GM12878 (cell line): ENCODE measurements at regions not wholly inside any gene's neighbourhood (a gene's known extent, or its start where the extent isn't known, plus 50 kb on each side); places are given as distances from the start of the nearest gene placed in this dataset.
A peak's percentile ranks its signal among the peaks of the same experiment; 100 is the strongest.

Experiments used
- ATAC-seq: fragments of 200-7000 bp; cut with Tn5 transposase; 3 replicates; pipeline ENCODE4 v1.9.1; 2020; ENCODE audit warnings: mild to moderate bottlenecking, moderate library complexity
- BruUV-seq: library from RNA; stranded (reverse); fragments of 400-500 nt; replicated peaks from 2 replicates; lab custom pipeline; 2021; lab: Mats Ljungman, UMichigan
- CTCF ChIA-PET: fragments of 300-600 bp; sonication (Branson Sonifier 250); formaldehyde crosslinking; extraction: SDS; loops from one replicate; lab custom pipeline; 2021; ENCODE audit warnings: inconsistent platforms; lab: Yijun Ruan, JAX
- POLR2A ChIA-PET: fragments of 350-600 bp; formaldehyde crosslinking; extraction: SDS; loops from one replicate; lab custom pipeline; 2021; ENCODE audit warnings: inconsistent platforms; lab: Charles Lee
- RAD21 ChIA-PET: fragments of 300-600 bp; sonication (Branson Sonifier 250); formaldehyde crosslinking; loops from one replicate; lab custom pipeline; 2023; ENCODE audit warnings: antibody characterized with exemption; ENCODE audit not compliant: unreplicated experiment; lab: Charles Lee
- SMC1A ChIA-PET: fragments of 300-600 bp; sonication (Branson Sonifier 250); formaldehyde crosslinking; loops from one replicate; lab custom pipeline; 2023; ENCODE audit not compliant: unreplicated experiment, uncharacterized antibody; lab: Charles Lee
- DNase-seq: peaks from one replicate; pipeline ENCODE4 v3.0.0-alpha.2; 2011; ENCODE audit warnings: low read depth, low spot score
- FAIRE-seq: peaks from 3 replicates; lab custom pipeline; 2011; peaks lifted over from hg19 to GRCh38; lab: Jason Lieb, UNC
- H2AFZ ChIP-seq: 2 replicates; pipeline ENCODE4 v1.6.0; 2011; ENCODE audit warnings: low read depth, low read length, control low read depth; ENCODE audit not compliant: control insufficient read depth
- H3K27ac ChIP-seq: 2 replicates; pipeline ENCODE4 v1.5.1; 2011; ENCODE audit warnings: control low read depth; ENCODE audit not compliant: control insufficient read depth, insufficient read depth
- H3K27me3 ChIP-seq, 2 experiments: replicated peaks in 1 of 2; 2 replicates each; pipeline versions ENCODE4 v1.6.0 to v1.6.1; 2011; ENCODE audit warnings: low read length in 1 of 2; ENCODE audit not compliant: control insufficient read depth in 2 of 2, insufficient read depth in 2 of 2
- H3K36me3 ChIP-seq, 2 experiments: 2 replicates each; pipeline ENCODE4 v1.5.1; 2011; ENCODE audit warnings: low read length in 1 of 2; ENCODE audit not compliant: control insufficient read depth in 2 of 2, insufficient read depth in 2 of 2
- H3K4me1 ChIP-seq: 2 replicates; pipeline ENCODE4 v1.6.1; 2011; ENCODE audit warnings: mild to moderate bottlenecking, low read length, moderate library complexity, mixed read lengths; ENCODE audit not compliant: control insufficient read depth, insufficient read depth
- H3K4me2 ChIP-seq: 2 replicates; pipeline ENCODE4 v1.6.0; 2011; ENCODE audit warnings: control low read depth; ENCODE audit not compliant: control insufficient read depth, insufficient read depth
- H3K4me3 ChIP-seq: fragments of 200-600 bp; sonication (generic); 2 replicates; pipeline ENCODE4 v1.5.1; 2016
- H3K79me2 ChIP-seq: 2 replicates; pipeline ENCODE4 v1.6.0; 2011; ENCODE audit warnings: low read length; ENCODE audit not compliant: control insufficient read depth, insufficient read depth
- H3K9ac ChIP-seq: 2 replicates; pipeline ENCODE4 v1.8.0; 2011; ENCODE audit warnings: low read length, control low read depth, mixed read lengths; ENCODE audit not compliant: control insufficient read depth, insufficient read depth
- H3K9me3 ChIP-seq: replicated peaks from 3 replicates; pipeline ENCODE4 v1.5.1; 2011; ENCODE audit warnings: mild to moderate bottlenecking, low read length; ENCODE audit not compliant: control insufficient read depth, insufficient read depth
- H4K20me1 ChIP-seq: 2 replicates; pipeline ENCODE4 v1.6.0; 2011; ENCODE audit not compliant: control insufficient read depth, insufficient read depth
- SUZ12 ChIP-seq: fragments of 200-600 bp; sonication (generic); IDR thresholded peaks from one replicate; pipeline ENCODE4 v1.6.1; 2018; ENCODE audit warnings: antibody characterized with exemption, mild to moderate bottlenecking; ENCODE audit not compliant: unreplicated experiment
- WGBS: methylation state at CpG from one replicate; pipeline ENCODE4 v1.1.6; 2016; ENCODE audit warnings: low lambda C conversion rate; ENCODE audit not compliant: insufficient replicate concordance, insufficient coverage; ENCODE audit errors: missing lambda C conversion rate; 5-methylcytosine and 5-hydroxymethylcytosine counted together
- in situ Hi-C: fragments of 300-500 bp; cut with MboI; formaldehyde crosslinking; loops from 9 replicates; pipeline ENCODE4 v1.14.3; 2018; ENCODE audit warnings: mixed read lengths
- intact Hi-C: fragments of 100-400 bp; cut with micrococcal nuclease; formaldehyde crosslinking; loops from one replicate; pipeline ENCODE4 v1.14.2; 2022; ENCODE audit not compliant: unreplicated experiment
- TF ChIP-seq, protein P1 (sequence below): fragments of 450-650 bp; IDR thresholded peaks from 2 replicates; pipeline ENCODE4 v1.6.1; 2014; ENCODE audit warnings: mild to moderate bottlenecking

- intact Hi-C loops: no loop called here
- ChIA-PET SMC1A (no interaction called here), RAD21 (no interaction called here)
Measured at GRCh38 chr15:96409215-96410138, 79.0 kb downstream of the NR2F2 start.

More at GRCh38 chr15:96409215-96410138, 79.0 kb downstream of the NR2F2 start:
- ATAC-seq: no peak
- WGBS: 56% methylated on average over 61 of the region's 77 CpGs
- H3K4me3 ChIP-seq: no peak overlapping the region
- in situ Hi-C loops: no loop called here
- H3K4me2 ChIP-seq: no peak overlapping the region
- BruUV-seq: no TSS peak
- CTCF ChIA-PET: no interaction called here
- no peak overlapping the region for H3K27ac ChIP-seq
- TF ChIP-seq SUZ12: peak; percentile 87
- TF ChIP-seq, protein P1, sequence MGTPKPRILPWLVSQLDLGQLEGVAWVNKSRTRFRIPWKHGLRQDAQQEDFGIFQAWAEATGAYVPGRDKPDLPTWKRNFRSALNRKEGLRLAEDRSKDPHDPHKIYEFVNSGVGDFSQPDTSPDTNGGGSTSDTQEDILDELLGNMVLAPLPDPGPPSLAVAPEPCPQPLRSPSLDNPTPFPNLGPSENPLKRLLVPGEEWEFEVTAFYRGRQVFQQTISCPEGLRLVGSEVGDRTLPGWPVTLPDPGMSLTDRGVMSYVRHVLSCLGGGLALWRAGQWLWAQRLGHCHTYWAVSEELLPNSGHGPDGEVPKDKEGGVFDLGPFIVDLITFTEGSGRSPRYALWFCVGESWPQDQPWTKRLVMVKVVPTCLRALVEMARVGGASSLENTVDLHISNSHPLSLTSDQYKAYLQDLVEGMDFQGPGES: no peak
- DNase-seq: no peak
- no peak overlapping the region for H2AFZ ChIP-seq
- POLR2A ChIA-PET: no interaction called here
- H3K9ac ChIP-seq: no peak overlapping the region
- FAIRE-seq: no peak
- H3K27me3 ChIP-seq: peaks cover 2% of the 10 kb centered on the region in 2 experiments
- no peaks in the 10 kb centered on the region for H3K4me1 ChIP-seq
- no peaks in the 10 kb centered on the region for H3K79me2 ChIP-seq
- H3K9me3 ChIP-seq: no peaks in the 10 kb centered on the region; the same call in 2 of the 3 replicates
- no peaks in the 10 kb centered on the region for H3K36me3 ChIP-seq
- H4K20me1 ChIP-seq: no peaks in the 10 kb centered on the region
